Mesothelial cell of epicardium (in vitro differentiated cells): ENCODE measurements at regions not wholly inside any gene's neighbourhood (a gene's known extent, or its start where the extent isn't known, plus 50 kb on each side); places are given as distances from the start of the nearest gene placed in this dataset.
"Not testable (repeated sequence)": the region's sequence is repeated elsewhere in the genome, so short reads cannot be mapped to it uniquely, and the experiment has no call there.

ENCODE experiments used
- DNase-seq, 2 experiments: peaks; one replicate each; pipeline ENCODE4 v3.0.0; 2021; ENCODE audit warnings: low spot score in 2 of 2; ENCODE audit not compliant: unreplicated experiment in 2 of 2
- H3K27ac Mint-ChIP-seq: 2 replicates; pipeline ENCODE4 v1.8.0; 2021; ENCODE audit warnings: mixed read lengths
- H3K27me3 Mint-ChIP-seq: 2 replicates; pipeline ENCODE4 v1.8.0; 2021; ENCODE audit warnings: low read depth, mixed read lengths
- H3K36me3 Mint-ChIP-seq: 2 replicates; pipeline ENCODE4 v1.8.0; 2021; ENCODE audit warnings: mixed read lengths
- H3K4me1 Mint-ChIP-seq: 2 replicates; pipeline ENCODE4 v1.8.0; 2021; ENCODE audit warnings: mixed read lengths
- H3K4me3 Mint-ChIP-seq: 2 replicates; pipeline ENCODE4 v1.8.0; 2021; ENCODE audit warnings: mild to moderate bottlenecking, moderate library complexity, mixed read lengths
- H3K9me3 Mint-ChIP-seq: 2 replicates; pipeline ENCODE4 v1.8.0; 2021; ENCODE audit warnings: mixed read lengths
- CTCF ChIP-seq: fragments of 200-600 bp; sonication (generic); IDR thresholded peaks from one replicate; pipeline ENCODE4 v1.5.0; 2021; ENCODE audit warnings: antibody characterized with exemption; ENCODE audit not compliant: unreplicated experiment

GRCh38 chr4:101417046-101417445, 69.7 kb upstream of the PPP3CA start:
- Mint-ChIP-seq H3K36me3 (no peaks in the 10 kb centered on the region), H3K9me3 (peaks cover 4% of the 10 kb centered on the region), H3K4me1 (peaks cover 5% of the 10 kb centered on the region), H3K27ac (no peak overlapping the region), H3K27me3 (no peaks in the 10 kb centered on the region), H3K4me3 (no peak overlapping the region)
- no peak for DNase-seq
- TF ChIP-seq CTCF: no peak

- no peak for TF ChIP-seq CTCF
- Mint-ChIP-seq H3K9me3 (peaks cover 4% of the 10 kb centered on the region), H3K4me1 (no peaks in the 10 kb centered on the region), H3K27me3 (no peaks in the 10 kb centered on the region), H3K27ac (no peak overlapping the region), H3K36me3 (no peaks in the 10 kb centered on the region), H3K4me3 (no peak overlapping the region)
- DNase-seq: no peak
Observed at GRCh38 chr4:101415962-101416361, 68.6 kb upstream of the PPP3CA start.

DNA sequence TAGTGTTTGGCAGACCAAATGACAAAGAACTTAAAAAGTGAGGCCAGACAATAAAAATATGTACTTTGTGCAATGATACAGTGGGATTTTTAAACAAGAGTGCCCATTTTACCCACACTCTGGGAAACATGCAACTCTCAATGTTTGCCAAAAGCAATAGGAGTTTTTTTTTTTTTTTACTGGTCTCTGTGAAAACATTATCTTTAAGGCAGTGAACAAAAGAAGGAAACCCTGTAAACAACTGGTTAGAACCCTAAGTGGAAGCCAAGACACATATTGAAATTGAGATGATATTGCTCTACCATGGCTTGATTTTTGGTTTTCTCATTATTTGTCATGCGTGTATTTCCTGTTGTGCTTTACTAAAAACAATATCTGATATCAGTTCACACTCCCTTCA, 67.2 kb upstream of the PPP3CA start:
- no peaks in the 10 kb centered on the region for H3K36me3 Mint-ChIP-seq
- DNase-seq: no peak
- no peak overlapping the region for H3K27ac Mint-ChIP-seq
- no peaks in the 10 kb centered on the region for H3K27me3 Mint-ChIP-seq
- peaks cover 4% of the 10 kb centered on the region for H3K9me3 Mint-ChIP-seq
- H3K4me3 Mint-ChIP-seq: no peak overlapping the region
- no peak for TF ChIP-seq CTCF
- no peaks in the 10 kb centered on the region for H3K4me1 Mint-ChIP-seq

DNA sequence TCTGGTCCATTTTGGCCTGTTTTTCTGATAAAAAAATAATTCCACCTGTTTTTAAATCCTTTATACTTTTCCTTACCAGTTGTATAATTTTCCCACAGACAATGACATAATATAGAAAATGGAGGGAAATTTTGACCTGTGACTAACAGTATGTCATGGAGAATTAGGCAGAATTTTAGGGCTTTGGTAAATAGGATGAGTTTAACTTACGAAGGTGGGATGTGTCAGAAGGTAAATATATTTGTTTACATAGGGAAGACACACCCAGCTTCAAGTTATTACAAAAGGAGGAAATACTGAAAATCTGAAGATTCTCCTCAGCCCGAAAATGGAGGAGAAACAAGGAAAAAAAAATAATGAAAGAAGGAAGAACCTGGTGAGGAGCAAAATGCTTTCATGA, 64.6 kb upstream of the PPP3CA start:
- TF ChIP-seq CTCF: no peak
- no peaks in the 10 kb centered on the region for H3K4me1 Mint-ChIP-seq
- no peaks in the 10 kb centered on the region for H3K27me3 Mint-ChIP-seq
- peaks cover 4% of the 10 kb centered on the region for H3K9me3 Mint-ChIP-seq
- no peak overlapping the region for H3K27ac Mint-ChIP-seq
- no peak overlapping the region for H3K4me3 Mint-ChIP-seq
- H3K36me3 Mint-ChIP-seq: no peaks in the 10 kb centered on the region
- no peak for DNase-seq

GRCh38 chr4:101411281-101411910, 64.1 kb upstream of the PPP3CA start:
- not testable (repeated sequence) for H3K27me3 Mint-ChIP-seq, H3K36me3 Mint-ChIP-seq, H3K4me1 Mint-ChIP-seq, H3K4me3 Mint-ChIP-seq, H3K27ac Mint-ChIP-seq, DNase-seq, H3K9me3 Mint-ChIP-seq

DNA sequence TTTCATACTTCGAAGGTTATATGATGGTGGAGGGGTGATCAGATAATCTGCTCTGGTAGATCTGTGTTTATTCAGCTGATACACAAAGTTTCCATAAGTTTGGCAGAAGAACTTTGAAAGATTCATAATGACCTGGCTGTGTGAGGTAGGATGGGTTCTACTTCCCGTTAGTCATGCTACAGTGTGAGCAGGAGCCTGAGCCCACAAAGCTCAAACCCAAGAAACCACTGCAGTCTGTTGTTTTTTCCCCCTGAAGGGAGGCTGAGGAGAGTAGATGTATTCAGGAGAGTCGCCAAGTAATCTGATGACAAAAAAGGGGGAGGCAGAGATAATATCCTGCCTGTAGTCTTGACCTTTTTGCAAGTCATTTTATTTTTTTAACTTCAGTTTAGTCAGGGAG, 52.8 kb upstream of the PPP3CA start:
- H3K27ac Mint-ChIP-seq: no peak overlapping the region
- no peak for DNase-seq

More for the DNA sequence above, 52.8 kb upstream of the PPP3CA start:
- TF ChIP-seq CTCF: no peak
- H3K36me3 Mint-ChIP-seq: no peaks in the 10 kb centered on the region
- H3K9me3 Mint-ChIP-seq: peaks cover under 1% of the 10 kb centered on the region
- H3K4me1 Mint-ChIP-seq: no peaks in the 10 kb centered on the region
- H3K27me3 Mint-ChIP-seq: no peaks in the 10 kb centered on the region
- no peak overlapping the region for H3K4me3 Mint-ChIP-seq
